Left renal pelvis (tissue), 4 donors: ENCODE measurements at regions not wholly inside any gene's neighbourhood (a gene's known extent, or its start where the extent isn't known, plus 50 kb on each side); places are given as distances from the start of the nearest gene placed in this dataset.

Experiments used
- DNase-seq, 4 donors: peaks; one replicate each; pipeline ENCODE4 v3.0.0-alpha.2; 2013; ENCODE audit warnings: low read depth in 4 of 4, low spot score in 3 of 4

GRCh38 chr21:19322360-19322759 is 918.8 kb upstream of the TMPRSS15 start:
- DNase-seq = no peak

DNA sequence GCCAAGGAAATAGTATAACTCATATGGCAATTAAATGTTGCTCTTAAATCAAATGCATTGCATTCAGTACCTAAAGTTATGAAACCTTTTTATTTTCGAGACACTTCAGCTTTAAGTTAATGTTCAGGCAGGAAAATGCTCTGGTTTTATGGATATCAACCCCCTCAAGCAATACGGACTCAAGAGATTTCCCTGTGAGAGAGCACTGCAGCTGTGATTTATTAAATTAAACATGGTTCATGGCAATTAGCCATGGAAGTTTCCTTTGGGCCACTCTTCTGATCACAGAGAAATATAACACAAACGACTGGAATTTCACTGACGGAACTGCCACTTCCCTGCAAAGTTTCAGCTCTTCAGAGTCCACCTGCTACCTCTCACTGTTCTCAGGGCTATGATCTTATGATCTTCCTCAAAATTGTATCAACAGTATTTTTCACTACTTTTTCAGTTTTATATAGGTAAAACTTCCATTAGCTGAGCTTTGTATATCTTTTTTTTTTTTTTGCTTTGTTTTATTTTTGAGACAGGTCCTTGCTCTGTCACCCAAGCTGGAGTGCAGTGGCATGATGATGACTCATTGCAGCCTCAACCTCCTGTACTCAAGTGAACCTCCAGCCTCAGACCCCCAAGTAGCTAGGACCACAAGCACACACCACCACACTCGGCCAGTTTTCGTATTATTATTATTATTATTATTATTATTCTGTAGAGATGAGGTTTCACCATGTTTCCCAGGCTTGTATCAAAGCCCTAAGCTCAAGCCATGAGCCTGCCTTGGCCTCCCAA is 923.1 kb upstream of the TMPRSS15 start:
- DNase-seq = no peak

DNA sequence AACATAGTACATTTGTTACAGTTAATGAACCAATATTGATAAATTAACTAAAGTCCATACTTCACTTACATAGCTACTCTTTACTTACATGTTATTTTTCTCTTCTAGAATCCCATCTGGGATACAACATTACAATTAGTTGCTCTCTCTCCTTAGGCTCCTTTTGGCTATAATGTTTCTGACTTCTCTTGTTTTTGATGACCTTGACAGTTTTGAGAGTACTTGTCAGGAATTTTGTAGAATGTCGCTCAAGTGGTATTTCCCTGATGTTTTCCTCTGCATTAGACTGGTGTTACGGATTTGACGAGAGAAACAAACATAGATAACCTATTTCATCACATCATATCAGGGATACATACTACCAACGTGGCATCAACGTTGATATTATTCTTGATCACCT is 925.4 kb upstream of the TMPRSS15 start:
- DNase-seq = no peak

DNA sequence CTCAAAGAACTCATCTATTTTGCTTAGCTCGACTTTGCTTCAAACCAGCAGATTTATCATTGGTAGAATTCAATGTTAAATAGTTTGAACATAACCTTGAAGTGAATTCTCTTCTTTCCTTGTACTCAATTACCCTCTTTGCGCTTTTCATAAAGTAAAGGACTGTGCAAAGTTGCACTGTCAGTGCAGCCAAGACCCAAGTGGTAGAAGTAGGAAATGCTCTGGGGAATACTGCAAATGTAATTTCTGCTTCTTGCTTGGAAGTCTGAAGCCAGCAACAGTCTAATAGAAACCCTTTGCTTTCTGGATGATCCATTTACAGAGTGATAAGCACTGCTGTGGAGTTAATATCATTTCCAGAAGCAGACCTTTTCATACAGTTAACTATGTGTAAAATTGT is 936.7 kb upstream of the TMPRSS15 start:
- no peak for DNase-seq

DNA sequence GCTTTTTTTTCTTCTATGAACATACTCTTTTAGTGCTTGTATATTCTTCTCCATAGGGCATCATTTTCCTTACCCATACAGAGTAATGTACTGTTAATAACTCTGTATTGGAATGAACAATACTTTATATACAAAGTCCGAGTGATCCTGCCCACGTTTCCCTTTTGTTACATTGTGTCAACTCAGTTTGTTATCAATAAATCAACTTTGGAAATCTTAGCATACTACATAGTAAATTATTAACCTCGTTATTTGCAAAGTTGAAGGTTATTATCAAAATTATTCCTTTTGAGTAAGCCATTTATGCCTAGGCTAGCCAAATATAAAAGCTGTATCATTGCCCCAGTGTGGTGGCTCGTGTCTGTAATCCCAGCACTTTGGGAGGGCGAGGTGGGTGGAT is 937.4 kb upstream of the TMPRSS15 start:
- DNase-seq = no peak

- no peak for DNase-seq
These were observed 940.1 kb upstream of the TMPRSS15 start for GRCh38 chr21:19343711-19344110.

- DNase-seq = no peak
These were observed 946.7 kb upstream of the TMPRSS15 start for GRCh38 chr21:19350286-19350685.

DNA sequence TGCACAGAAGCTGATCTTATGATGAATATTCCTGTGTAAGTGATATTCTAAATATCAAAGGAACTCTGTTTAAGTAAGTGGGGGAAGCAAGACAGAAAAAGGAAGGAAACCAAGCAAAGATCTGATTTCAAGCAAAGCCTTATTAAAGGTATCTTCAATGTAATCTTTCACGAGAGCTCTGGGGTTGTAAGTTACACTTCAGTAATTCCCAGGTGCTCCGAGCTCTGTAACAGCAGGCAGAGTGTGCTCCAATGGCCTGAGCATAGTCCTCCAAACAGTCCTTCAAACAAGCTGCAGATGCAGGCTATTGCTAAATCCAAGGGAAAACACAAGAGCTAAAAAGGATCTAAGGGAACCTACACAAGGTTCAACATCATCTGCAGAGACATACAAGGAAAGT is 949.7 kb upstream of the TMPRSS15 start:
- peak in 2 of 4 donors; percentile 12 to 36 for DNase-seq

- DNase-seq = no peak
These were observed 965.4 kb upstream of the TMPRSS15 start for GRCh38 chr21:19368944-19369343.

GRCh38 chr21:19392390-19392789 is 988.8 kb upstream of the TMPRSS15 start:
- DNase-seq = no peak

DNA sequence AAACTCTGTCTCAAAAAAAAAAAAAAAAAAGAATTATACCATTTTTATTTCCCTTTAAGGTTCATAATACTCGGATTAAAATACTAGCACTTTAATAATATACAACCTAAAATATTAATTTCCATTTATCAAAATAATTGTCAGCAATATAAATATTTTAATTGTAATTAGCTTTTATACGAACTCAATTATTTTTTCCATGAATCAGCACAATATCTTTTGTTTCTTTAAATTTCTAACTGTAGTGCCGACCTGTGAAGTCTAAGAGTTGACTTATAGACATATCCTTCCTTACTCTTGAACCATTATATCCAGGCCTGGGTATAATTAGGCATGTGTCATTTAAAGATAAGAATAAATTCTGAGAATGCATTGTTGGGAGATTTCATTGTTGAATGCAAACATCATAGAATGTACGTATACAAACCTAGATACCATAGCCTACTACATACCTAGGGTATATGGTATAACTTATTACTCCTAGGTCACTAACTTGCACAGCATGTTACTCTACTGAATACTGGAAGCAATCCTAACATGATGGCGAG is 996.7 kb upstream of the TMPRSS15 start:
- no peak for DNase-seq

DNA sequence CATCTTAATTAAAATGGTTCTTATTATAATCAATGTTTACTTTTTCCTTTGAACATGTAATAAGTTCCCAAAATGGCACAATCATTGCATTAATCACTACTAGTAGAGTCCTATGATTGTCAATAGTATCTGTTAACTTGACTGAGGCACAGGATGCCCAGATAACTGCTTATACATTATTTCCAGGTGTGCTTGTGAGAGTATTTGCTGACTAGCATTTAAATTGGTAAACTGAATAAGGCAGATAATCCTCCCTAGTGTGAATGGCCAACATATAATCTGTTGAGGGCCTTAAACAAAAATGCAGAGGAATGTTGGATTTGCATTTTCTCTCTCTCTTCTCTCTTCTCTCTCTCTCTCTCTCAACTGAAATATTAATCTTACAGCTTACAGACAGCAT is 999.3 kb upstream of the TMPRSS15 start:
- no peak for DNase-seq

DNA sequence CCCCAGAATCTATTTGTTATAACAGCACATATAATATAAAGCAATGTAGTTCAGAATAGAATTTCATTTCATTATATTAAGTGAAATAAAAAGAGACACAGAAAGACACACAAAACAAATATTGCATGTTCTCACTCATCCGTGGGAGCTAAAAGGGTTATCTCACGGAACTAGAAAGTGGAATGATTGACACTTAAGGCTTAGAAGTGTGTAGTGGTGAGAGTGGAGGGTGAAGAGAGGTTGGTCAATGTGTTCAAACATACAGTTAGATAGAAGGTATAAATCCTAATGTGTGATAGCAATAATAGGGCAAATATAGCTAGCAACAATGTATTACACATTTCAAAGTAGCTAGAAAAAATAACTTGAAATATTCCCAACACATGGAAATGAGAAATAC is 1001.7 kb upstream of the TMPRSS15 start:
- DNase-seq = no peak

GRCh38 chr21:19420565-19420964 is 1017.0 kb upstream of the TMPRSS15 start:
- no peak for DNase-seq

GRCh38 chr21:19433623-19434022 is 1030.0 kb upstream of the TMPRSS15 start:
- DNase-seq = no peak

- no peak for DNase-seq
These were observed 1037.4 kb upstream of the TMPRSS15 start for GRCh38 chr21:19440792-19441655.

GRCh38 chr21:19458295-19458694 is 1054.7 kb upstream of the TMPRSS15 start:
- DNase-seq = no peak

DNA sequence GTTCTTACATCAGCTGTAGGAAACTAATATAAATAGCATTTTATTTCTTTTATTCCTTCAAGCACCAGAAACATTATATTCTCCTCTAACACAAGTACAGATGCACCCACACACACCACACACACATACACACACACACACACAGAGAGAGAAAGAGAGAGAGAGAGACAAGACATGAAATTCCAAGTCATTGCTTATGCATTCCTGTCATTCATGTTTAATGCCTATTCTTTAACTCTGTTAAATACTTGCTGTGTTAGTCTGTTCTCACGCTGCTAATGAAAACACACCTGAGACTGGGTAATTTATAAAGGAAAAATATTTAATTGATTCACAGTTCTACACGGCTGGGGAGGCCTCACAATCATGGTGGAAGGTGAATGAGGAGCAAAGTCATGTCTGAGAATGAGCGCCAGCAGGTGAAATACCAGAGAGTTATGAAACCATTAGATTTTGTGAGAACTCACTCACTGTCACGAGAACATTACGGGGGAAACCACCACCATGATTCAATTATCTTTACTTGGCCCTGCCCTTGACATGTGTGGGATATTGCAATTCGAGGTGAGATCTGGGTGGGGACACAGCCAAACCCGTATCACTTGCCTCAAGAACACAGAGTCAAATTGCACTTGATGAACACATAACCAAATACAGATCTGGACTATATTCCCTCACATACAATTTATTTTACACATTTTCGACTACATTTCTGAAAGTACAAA is 1058.1 kb upstream of the TMPRSS15 start:
- no peak for DNase-seq

DNA sequence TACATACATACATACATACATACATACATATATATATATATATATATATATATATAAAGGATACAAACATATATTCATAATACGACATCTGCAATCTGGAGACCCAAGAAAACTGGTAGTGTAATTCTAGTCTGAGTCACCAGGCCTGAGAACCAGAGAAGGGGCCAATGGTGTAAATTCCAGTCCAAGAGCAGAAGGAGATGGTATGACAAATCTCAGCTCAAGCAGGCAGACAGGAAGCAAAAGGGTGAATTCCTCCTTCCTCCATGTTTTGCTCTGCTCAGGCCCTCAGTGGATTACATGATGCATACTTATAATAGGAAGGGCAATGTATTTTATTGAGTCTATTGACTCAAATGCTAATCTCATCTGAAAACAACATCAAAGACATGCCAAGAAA is 1060.4 kb upstream of the TMPRSS15 start:
- DNase-seq = no peak

DNA sequence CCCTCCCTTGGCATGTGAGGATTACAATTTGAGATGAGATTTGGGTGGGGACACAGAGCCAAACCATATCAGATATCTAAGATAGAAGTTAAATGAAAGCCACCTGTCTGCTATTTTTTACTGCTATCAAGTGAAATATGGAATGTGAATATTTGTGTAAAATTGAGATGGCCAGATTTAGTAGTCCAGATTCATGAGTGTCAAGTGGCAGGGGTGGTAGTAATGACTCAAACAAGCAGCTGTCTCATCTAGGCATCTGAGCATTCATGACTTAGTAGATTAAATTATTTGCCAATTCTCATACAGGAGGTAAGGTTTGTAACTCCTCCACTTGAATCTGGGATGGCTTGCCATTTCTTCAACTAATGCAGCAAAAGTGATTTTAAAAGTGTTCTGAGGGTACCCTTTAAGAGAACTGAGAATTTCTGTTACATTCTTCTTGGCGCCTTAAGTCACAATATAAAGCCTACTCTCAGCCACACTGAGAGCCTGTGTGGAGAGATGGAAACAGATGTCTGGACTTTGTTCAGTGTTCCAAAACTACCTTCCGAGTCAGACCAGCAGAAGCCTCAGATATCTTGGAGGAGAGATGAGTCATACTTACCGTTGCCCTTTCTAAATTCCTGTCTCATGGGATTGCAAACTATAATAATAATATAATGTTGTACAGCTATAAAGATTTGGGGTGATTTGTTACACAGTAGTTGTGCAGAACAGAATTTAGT is 1065.6 kb upstream of the TMPRSS15 start:
- no peak for DNase-seq
